ENCODE measurements at regions not wholly inside any gene's neighbourhood (a gene's known extent, or its start where the extent isn't known, plus 50 kb on each side); places are given as distances from the start of the nearest gene placed in this dataset.

- Mint-ChIP-seq H3K27ac (no peak overlapping the region), H3K4me1 (ENCODE audit: low read depth) (no peaks in the 10 kb centered on the region), H3K4me3 (no peak overlapping the region), H3K9me3 (peaks cover 27% of the 10 kb centered on the region), H3K36me3 (ENCODE audit: low read depth) (no peaks in the 10 kb centered on the region), H3K27me3 (ENCODE audit: insufficient read depth) (no peaks in the 10 kb centered on the region)
- TF ChIP-seq CTCF (IDR thresholded peaks at IDR 0.05) = no peak
- no peak for DNase-seq
Observed at GRCh38 chr4:11869191-11869870, 440.6 kb upstream of the HS3ST1 start.

GRCh38 chr4:11866391-11866790, 437.7 kb upstream of the HS3ST1 start:
- peaks cover 40% of the 10 kb centered on the region for H3K9me3 Mint-ChIP-seq
- H3K36me3 Mint-ChIP-seq (ENCODE audit: low read depth) = no peaks in the 10 kb centered on the region
- H3K4me1 Mint-ChIP-seq (ENCODE audit: low read depth) = no peaks in the 10 kb centered on the region
- no peak overlapping the region for H3K27ac Mint-ChIP-seq
- no peak for DNase-seq
- TF ChIP-seq CTCF (IDR thresholded peaks at IDR 0.05) = no peak
- H3K27me3 Mint-ChIP-seq (ENCODE audit: insufficient read depth) = no peaks in the 10 kb centered on the region
- no peak overlapping the region for H3K4me3 Mint-ChIP-seq

GRCh38 chr4:11860996-11861395, 432.3 kb upstream of the HS3ST1 start:
- no peaks in the 10 kb centered on the region for H3K4me1 Mint-ChIP-seq (ENCODE audit: low read depth)
- TF ChIP-seq CTCF (IDR thresholded peaks at IDR 0.05) = no peak

GRCh38 chr4:11857881-11858280, 429.2 kb upstream of the HS3ST1 start:
- Mint-ChIP-seq H3K4me3 (no peak overlapping the region), H3K9me3 (peaks cover 38% of the 10 kb centered on the region), H3K27ac (no peak overlapping the region), H3K36me3 (ENCODE audit: low read depth) (no peaks in the 10 kb centered on the region; the same call in 1 of the 2 replicates), H3K4me1 (ENCODE audit: low read depth) (no peaks in the 10 kb centered on the region), H3K27me3 (ENCODE audit: insufficient read depth) (no peaks in the 10 kb centered on the region)
- TF ChIP-seq CTCF (IDR thresholded peaks at IDR 0.05) = no peak
- no peak for DNase-seq

More at GRCh38 chr4:11860996-11861395, 432.3 kb upstream of the HS3ST1 start:
- no peaks in the 10 kb centered on the region for H3K36me3 Mint-ChIP-seq (ENCODE audit: low read depth)
- DNase-seq = no peak
- H3K27me3 Mint-ChIP-seq (ENCODE audit: insufficient read depth) = no peaks in the 10 kb centered on the region
- H3K9me3 Mint-ChIP-seq = peaks cover 52% of the 10 kb centered on the region
- no peak overlapping the region for H3K4me3 Mint-ChIP-seq
- H3K27ac Mint-ChIP-seq = no peak overlapping the region

- Mint-ChIP-seq H3K36me3 (ENCODE audit: low read depth) (no peaks in the 10 kb centered on the region), H3K27ac (no peak overlapping the region), H3K4me3 (no peak overlapping the region), H3K27me3 (ENCODE audit: insufficient read depth) (no peaks in the 10 kb centered on the region; the same call in 1 of the 2 replicates), H3K4me1 (ENCODE audit: low read depth) (no peaks in the 10 kb centered on the region), H3K9me3 (peaks cover 34% of the 10 kb centered on the region)
- no peak for TF ChIP-seq CTCF (IDR thresholded peaks at IDR 0.05)
- DNase-seq = no peak
Observed at GRCh38 chr4:11847167-11847566, 418.5 kb upstream of the HS3ST1 start.
